RPMI7951 (cell line): ENCODE measurements at regions not wholly inside any gene's neighbourhood (a gene's known extent, or its start where the extent isn't known, plus 50 kb on each side); places are given as distances from the start of the nearest gene placed in this dataset.
A peak's percentile ranks its signal among the peaks of the same experiment; 100 is the strongest.

ENCODE experiments used
- DNase-seq: peaks from one replicate; pipeline ENCODE4 v3.0.0-alpha.2; 2012; ENCODE audit warnings: low read depth

DNA sequence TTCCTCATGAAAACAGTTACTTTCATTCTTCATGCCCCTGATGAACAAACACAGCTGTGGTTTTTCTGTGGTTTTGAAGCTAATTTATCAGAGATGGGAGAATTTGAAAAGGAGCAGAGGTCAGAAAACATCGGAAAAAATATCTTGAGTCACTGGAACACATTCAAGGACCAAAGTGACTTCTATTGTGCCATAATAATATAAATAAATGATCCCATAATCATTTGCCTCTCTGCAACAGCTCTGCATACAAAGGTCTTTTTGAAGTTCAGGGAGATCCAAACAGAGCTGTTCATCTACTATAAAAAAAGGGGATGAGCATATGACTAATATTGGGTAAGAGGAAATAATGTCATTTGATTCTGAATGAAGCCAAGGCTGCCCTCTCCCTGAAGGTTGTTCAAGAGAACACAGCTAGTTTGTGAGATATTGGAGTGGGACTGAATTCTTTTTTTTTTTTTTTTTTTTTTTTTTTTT lies 201.3 kb upstream of the GALNT5 start:
- peak; percentile 91 for DNase-seq

DNA sequence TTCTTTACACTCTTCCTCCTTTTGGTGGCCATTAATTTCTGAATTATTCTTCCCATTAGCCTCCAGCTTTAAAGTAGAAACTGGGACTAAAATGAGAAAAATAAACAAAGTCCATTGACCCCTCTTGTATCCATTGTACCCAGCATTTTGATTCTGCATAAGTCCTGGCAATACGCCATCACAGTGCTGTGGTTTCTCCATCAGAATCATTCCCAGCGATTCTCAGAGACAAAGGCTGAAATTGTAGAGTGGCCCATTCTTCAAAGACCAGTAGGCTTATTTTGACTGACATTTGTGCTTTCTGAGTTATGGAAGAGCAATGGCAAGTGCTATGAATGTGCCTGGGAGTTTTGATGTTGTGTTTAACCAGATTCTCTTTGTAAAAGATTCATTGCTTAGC lies 199.3 kb upstream of the GALNT5 start:
- no peak for DNase-seq

DNA sequence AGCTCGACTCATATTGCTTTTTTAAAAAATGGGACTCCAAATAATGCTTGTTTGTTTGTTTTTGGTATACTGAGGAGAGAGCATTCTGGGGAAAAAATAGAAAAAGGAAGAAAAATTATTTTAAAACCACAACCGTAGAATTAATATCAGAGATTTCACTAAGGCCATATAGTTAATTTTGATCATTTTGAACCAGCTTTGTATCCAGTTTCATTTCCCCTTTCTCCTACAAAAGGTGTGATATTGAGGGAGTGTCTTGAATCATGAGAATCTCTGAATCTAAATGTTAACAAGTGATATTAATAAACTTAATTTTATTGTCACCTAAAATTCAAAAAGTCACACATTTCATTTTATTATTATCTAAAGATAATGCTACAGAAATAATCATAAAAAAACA lies 198.5 kb upstream of the GALNT5 start:
- DNase-seq: no peak

DNA sequence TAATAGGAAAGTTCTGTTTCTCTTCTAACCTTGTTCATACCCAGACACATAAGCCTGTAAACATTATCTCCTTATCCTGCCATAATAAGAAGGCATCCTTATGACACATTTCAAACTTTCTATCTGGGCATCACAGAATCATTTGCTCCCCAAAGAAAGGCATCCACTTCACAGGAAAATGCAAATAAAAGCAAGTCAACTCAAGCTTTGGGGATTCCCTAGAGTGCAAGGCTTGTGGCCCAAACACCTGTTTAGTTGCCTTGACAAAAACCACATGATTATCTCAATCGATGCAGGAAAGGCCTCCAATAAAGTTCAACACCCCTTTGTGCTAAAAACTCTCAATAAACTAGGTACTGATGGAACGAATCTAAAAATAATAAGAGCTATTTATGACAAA lies 195.7 kb upstream of the GALNT5 start:
- no peak for DNase-seq

DNA sequence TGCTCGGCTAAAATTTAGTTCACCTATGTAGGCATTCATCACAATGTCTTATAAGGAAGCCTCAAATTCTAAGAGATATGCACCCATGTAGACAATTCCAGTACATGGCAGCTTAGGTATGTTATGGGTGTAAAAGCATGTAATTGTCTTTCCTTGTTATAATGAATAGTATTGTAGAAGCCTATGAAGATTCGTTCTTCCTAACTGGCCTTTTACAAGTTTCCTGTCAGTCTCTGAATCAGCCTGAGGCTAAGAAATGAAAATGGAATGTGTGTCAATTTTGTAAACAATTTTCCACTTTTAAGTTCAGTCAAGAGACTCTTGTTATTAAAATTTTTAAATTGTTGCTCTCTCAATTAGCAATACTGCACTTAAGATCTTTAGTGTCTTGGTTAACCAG lies 189.9 kb upstream of the GALNT5 start:
- no peak for DNase-seq

DNA sequence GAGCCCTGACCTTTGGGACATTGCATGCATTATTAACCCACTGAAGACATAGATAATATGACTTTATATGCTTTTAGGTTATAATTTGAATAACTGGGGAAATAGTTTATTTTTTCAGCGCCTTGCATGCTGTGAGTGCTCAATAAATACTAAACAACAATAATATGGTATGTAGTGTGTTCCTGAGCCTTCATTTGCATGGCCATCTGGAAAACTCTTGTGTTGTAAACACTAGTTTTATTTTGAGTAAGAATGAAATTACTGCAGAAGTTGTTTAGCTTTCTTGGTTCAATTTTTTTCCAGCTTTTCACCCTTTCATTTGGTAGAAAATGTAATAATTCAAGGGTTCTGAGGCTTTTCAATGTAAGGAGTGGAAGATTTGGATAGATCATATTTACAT lies 189.3 kb upstream of the GALNT5 start:
- DNase-seq: no peak

DNA sequence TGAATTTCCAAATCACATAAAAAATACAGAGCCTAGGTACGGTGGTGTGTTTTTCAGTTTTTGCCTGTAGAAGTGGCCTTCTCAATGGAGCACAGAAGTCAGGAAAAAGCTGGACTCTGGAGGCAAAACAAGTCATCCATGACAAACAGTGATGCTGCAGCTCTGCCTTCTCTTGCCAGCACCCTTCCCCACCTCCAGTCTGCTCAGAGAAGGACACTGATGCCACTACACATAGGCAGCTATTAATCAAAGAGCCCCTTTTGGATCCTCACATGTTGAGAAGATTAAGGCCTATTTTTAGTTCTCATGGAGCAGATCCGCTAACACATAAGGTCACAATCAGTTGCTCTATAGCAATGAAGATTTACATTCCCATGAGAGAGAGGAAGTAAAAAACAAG lies 181.6 kb upstream of the GALNT5 start:
- no peak for DNase-seq

DNA sequence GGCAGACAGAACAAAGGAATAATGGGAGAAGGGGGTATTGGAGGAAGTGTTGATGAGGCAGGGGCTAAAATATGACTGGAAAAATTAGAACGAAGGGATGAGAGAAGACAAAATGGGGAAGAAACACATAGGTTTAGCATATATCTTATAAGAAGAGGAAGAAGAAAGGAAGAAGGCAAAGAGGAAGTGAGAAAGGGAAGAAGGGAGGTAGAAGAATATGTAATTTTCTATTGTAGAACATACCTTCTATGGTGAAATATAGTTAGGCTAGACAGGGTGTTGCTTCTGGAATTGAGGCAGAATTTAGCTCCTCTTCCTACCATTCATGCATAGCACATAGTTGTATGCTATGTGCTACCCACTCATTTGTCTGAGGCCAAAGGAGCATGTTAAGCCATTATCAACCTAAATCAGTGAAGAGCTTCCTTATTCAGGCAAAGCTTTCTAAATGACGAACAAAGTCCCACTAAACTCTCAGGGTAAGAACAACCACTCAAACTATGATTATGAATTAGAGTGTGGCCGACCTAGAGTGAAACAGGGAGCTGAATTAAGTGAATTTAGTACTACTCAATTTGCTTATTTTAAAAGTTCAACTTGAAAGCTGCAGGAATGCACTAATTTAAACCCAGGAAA lies 180.9 kb upstream of the GALNT5 start:
- DNase-seq: no peak

DNA sequence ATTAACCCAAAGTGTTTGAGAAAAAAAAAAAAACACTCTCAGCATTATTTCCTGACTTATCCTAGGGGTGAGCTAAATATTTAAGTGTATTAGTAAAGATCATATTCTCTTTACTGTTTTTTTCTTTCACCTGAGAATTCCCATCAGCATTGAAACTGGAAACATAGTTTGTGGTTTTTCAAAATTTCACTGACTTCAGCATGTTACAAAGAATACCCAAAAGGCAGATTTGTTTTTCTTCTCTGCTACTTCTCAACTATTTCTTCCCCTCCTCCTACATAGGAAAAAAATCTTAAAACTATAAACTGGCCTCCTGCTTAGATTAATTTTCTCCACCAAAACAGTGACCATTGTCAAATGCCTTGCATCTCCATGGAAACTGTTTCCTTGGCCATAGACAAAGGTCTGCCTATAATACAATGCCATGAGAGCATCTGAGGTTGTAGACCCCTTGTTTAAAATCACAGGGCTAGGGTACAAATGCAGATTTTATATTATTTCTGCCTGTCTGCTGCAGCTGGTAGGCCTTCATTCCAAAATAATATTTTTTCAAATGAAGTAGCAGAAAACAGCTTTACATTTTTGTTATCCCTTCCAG lies 179.7 kb upstream of the GALNT5 start:
- DNase-seq: no peak

DNA sequence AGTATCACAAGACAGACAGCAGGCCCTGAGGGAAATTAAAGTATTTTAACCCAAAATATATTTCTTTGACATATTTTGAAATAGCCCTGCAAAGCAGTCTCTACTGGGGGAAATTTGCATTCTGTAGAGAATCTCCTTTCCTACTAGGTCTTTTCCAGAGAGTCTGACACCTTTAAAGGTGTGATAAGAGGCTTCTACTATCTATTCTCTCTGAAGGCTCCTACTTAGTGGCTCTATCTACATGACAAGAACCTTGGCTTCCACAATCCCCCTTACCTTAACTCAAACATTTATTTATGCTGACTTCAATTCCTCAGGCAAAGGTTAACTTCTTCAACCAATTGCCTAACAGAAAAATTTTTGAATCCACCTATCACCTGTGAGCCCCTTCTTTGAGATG lies 174.6 kb upstream of the GALNT5 start:
- no peak for DNase-seq

DNA sequence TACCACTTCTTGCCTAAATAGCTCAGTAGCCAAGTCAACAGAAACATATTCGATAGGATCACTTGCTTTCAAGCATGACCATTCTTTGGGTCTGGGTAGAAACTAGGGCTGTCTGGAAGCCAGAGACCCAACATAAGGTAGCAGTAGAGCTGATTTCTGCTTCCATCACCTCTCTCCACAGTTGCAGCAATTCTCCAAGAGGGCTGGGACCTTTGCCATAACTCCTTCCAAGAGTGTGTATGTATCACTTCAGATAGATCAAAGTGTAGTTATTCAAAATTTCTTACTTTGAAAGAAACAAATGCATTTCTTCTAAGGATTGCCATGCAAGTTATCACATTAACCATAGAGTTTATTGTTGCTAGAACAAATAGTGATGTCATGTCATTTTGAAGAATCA lies 172.0 kb upstream of the GALNT5 start:
- no peak for DNase-seq

DNA sequence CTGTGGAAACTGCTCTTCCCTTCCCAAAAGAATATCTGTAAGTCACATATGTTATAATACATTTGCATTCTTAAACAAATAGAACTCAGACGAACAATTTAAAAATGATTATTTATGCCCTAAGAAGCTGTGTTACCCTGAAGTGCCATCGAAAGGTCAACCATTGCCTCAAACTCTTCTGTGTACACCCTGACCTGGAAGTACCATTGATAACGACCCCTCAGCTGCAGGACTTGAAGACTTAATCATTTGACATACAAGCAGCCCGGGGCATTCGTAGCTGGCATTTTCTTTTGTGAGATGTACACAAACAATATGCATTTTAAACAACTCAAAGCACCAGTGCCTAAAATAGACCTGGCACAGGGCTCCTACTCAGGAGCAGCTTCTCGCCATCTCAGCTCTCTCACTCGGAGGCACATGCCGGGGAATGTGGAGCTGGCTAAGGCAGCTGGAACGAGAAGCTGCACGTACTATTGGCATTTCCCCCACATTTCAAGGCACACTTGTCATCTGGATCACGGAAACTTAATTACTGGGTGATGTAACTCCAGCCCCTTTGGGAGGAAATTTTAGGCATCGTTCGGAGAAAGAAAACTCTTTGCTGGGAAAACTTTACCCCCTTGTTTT lies 170.0 kb upstream of the GALNT5 start:
- DNase-seq: peak; percentile 47

DNA sequence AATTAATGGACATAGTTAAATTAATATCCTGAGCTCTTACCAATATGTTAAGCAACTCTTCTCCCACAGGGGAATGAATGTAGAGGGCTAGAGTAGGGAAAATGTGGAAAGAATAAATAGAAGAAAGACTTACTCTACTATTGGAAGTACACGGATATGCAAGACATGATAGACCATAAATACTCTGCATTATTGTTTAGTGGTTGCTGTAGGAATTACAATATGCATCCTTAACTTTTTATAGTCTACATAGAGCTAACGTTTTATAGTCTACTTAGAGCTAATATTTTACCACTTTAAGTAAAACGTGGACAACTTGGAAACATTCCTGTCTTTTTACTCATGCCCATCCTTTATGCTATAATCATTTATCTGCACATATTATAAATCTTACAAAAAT lies 163.8 kb upstream of the GALNT5 start:
- no peak for DNase-seq

DNA sequence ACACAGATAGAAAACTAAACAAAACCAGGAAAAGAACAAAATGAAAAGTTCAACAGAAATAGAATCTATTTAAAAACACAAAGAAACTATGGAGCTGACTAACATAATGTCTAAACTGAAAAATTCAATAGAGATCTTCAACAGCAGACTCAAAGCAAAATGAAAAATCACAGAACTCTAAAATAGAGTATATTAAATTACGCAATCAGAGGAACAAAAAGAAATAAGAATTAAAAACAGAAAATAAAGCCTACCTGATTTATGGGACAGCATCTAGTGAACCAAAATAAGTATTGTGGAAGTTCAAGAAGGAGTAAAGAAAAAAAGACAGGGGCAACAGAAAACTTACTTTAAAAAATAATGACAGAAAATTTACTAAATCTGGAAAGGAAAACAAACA lies 152.1 kb upstream of the GALNT5 start:
- DNase-seq: no peak

DNA sequence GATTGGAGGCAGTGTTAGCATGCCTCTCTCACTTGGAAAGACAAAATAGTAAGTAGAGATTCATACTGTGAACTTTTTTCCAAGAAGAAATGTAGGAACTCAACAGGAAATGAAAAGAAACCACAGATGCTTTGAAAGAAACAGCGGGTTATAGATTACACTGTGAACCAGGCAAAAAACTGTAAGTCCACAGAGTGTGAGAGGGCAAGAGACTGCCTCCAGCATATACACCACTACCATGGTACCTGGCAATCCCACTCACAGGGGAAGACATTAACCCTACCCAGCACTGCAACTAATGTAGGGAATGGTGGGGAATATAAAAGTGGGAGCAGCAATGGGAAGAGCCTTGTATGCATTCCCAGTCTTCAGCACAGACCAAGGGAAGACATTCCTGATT lies 150.6 kb upstream of the GALNT5 start:
- DNase-seq: no peak

DNA sequence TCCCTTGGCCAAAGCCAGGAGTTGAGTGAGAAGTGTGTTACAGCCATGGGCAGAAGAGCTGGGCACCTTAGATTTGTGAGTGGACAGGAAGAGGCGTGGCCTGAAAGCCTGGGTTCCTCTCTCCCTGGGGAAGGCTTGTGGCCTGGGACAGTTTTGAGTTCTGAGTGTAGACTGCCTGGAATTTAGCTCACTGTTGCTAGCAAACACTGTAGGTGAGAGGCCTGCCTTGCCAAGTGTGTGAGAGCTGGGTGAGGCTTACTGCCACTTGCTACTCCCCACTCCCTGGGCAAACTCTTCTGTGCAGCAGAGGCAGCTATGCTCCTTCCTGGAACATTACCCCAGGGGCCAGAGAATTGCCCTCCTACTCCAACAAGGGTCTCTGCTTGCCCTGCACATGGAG lies 150.0 kb upstream of the GALNT5 start:
- DNase-seq: no peak

DNA sequence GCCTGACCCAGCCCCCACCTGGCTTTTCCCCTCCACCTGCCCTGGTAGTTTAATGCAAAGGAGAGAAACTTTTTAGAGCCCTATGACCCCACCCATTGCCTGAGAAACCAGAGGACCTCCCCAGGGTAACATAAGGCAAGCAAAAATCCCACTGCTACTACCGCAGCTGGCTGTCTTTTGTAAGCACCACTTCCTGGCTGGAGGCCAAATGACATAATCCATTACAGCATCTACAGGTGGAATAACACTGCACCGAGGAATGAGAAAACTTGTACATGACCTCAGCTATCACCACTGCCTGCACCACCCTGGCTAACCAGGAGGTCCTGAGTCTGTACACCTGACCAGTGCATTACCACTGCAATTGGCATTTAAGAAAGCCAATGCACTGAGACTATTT lies 149.6 kb upstream of the GALNT5 start:
- peak; percentile 17 for DNase-seq

DNA sequence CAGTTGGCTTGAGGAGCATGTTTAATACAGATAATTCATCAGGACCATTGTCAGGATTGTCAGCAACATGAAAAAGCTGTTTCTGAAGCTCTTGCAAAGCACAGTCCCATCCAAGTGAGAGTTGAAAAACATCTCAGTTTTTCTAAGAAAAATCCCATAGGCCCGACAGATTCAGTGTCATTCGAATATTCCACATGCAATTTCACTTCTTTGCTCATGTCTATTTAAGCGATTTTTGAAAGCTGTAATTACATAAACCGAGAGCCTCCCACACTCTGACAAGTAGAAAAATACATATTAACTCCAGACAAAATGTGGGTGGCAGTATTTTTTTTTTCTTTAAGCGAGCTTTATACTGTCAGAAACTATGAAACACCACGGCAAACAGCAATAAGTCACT lies 134.7 kb upstream of the GALNT5 start:
- DNase-seq: no peak

DNA sequence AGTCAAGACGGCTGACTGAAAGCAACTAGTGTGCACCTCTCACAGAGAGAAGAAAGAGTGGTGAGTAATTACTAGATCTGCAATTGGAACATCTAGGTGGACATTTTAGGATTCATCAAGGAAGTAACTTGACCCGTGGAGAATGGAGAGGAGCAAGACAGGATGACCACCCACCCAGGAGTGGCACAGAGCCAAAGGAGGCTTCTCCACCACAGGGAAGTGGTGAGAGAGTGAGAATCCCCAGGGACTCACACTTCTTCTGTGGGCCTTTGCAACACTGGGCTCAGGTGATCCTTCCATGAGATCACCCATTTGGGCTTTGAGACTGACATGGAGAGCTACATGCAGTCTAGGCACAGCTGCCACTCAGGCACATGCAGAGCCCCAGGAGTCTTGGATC lies 132.8 kb upstream of the GALNT5 start:
- no peak for DNase-seq

DNA sequence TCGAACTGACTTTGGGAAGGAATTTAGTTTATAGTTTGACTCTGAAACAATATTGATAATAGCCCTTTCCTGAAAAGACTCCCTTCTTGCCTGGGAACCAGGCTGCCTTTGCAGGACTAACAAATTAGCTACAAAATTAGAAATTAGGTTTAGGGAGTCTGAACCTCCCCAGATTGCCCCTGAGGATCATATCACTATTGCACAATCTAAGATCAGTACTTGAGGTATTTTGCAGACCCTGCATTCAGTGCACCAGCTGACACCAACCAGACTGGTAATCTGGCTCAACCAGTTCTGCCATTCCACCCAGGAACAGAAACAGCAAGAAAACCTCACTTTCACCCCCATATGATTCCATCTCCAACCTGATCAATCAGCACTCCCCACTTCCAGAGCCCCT lies 131.8 kb upstream of the GALNT5 start:
- no peak for DNase-seq

DNA sequence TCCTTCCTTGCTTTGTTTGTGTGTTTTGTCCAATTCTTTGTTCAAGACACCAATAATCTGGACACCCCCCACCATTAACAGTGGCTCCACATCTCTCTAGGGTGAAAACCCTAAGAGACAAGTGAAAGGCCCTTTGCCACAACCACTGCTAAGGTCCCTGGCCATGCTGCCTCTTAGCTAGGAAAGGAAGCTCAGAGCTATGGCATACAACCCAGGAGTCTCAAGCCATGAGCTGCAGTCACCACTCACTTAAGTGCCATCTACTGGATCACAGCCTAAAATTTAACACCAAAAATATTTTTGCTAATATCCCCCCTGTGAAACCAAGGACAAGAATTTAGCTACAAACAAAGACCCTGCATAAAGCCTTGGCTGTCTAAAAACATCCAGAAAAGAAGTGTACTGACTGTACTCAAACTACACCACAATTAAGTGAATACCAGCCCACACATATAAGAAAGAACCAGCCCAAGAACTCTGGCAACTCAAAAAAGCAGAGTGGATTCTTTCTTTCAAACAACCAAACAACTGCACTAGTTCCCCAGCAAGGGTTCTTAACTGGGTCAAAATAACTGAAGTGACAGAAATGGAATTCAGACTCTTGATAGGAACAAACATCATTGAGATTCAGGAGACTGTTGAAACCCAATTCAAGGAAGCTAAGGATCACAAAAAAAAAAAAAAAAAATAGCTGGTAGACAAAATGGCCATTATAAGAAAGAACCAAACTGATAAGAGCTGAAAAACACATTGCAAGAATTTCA lies 130.1 kb upstream of the GALNT5 start:
- no peak for DNase-seq

DNA sequence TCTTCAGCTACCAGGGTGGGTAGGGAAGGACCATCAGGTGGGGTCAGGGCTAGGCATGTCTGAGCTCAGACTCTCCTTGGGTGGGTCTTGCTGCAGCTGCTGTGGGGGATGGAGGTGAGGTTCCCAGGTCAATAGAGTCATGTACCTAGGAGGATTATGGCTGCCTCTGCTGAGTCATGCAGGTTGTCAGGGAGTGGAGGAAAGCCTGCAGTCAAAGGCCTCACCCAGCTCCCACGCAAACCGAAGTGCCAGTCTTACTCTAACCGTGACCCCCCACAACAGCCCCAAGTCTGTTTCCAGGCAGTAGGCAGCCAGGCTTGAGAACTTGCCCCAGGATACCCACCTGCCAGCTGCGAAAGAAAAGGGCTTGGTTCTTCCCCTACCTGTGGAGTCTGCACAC lies 113.6 kb upstream of the GALNT5 start:
- no peak for DNase-seq

DNA sequence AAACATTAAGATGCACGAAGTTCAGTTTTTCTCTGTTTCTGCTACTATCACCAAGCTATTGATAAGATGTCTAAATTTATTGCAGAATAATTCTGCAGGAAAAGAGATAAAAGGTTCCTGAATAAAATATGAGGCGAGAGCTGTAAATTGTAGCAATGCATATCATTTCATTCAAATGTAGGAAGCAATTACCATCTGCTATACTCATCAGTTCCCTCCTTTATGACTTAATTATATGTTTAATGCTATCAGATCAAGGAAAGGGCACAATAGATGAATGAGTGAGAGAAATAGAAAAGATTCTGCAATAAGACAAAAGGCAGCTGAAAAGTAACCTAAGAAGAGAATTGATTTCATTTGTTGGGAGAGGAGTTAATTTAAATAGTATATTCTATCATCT lies 108.2 kb upstream of the GALNT5 start:
- no peak for DNase-seq
